C4-2B (cell line): ENCODE measurements at regions not wholly inside any gene's neighbourhood (a gene's known extent, or its start where the extent isn't known, plus 50 kb on each side); places are given as distances from the start of the nearest gene placed in this dataset.

Experiments
- H3K27ac ChIP-seq: fragments of 450-650 bp; 2 replicates; pipeline ENCODE4 v1.5.1; 2017
- ZFX ChIP-seq: fragments of 450-650 bp; IDR thresholded peaks from 2 replicates; pipeline ENCODE4 v1.6.1; 2017
- TF ChIP-seq, protein P1 (sequence below): fragments of 450-650 bp; conservative IDR thresholded peaks from 2 replicates; pipeline ENCODE4 v1.5.1; 2017; ENCODE audit warnings: mild to moderate bottlenecking

DNA sequence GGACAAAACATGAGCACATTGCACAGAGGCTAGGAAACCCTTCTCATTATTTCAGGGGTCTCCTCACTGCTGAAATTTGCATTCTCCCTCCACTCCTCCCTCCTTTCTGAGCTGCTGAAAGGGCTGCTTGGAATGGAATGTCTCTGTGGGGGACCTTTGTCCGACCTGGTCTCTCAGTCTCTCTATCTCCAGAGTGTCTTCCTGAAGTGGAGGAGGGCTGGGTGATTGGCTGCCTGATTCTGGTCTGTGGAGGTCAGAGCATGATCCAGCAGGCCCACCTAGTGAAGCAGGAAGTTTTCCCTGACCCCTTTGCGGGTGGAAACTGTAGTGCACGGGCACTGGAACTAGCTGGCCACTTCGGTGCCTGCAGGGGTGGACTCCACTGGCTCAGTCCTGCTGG, 560.5 kb upstream of the HS6ST1 start:
- no peak for TF ChIP-seq ZFX
- TF ChIP-seq, protein P1, sequence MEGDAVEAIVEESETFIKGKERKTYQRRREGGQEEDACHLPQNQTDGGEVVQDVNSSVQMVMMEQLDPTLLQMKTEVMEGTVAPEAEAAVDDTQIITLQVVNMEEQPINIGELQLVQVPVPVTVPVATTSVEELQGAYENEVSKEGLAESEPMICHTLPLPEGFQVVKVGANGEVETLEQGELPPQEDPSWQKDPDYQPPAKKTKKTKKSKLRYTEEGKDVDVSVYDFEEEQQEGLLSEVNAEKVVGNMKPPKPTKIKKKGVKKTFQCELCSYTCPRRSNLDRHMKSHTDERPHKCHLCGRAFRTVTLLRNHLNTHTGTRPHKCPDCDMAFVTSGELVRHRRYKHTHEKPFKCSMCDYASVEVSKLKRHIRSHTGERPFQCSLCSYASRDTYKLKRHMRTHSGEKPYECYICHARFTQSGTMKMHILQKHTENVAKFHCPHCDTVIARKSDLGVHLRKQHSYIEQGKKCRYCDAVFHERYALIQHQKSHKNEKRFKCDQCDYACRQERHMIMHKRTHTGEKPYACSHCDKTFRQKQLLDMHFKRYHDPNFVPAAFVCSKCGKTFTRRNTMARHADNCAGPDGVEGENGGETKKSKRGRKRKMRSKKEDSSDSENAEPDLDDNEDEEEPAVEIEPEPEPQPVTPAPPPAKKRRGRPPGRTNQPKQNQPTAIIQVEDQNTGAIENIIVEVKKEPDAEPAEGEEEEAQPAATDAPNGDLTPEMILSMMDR: no peak
- no peak overlapping the region for H3K27ac ChIP-seq

DNA sequence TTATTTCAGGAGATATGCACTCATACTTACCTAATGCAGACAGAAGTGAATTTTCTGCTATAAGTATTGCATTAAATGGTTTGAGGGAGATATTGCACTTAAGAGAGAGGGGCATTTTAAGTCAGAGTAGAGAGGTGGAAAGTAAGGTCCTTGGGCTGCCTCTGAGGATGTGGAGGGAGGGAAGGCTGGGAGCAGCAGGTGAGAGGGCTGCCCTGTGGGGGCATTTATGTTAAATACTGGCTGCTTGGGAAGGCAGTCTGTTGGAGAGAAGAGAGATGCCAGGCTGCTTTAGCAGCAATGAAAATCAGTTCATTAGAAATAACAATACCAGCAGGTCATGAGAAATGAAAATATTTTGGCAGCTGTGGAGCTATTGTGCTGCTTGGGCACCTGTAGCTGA, 576.2 kb upstream of the HS6ST1 start:
- TF ChIP-seq, protein P1: no peak
- TF ChIP-seq ZFX: no peak

DNA sequence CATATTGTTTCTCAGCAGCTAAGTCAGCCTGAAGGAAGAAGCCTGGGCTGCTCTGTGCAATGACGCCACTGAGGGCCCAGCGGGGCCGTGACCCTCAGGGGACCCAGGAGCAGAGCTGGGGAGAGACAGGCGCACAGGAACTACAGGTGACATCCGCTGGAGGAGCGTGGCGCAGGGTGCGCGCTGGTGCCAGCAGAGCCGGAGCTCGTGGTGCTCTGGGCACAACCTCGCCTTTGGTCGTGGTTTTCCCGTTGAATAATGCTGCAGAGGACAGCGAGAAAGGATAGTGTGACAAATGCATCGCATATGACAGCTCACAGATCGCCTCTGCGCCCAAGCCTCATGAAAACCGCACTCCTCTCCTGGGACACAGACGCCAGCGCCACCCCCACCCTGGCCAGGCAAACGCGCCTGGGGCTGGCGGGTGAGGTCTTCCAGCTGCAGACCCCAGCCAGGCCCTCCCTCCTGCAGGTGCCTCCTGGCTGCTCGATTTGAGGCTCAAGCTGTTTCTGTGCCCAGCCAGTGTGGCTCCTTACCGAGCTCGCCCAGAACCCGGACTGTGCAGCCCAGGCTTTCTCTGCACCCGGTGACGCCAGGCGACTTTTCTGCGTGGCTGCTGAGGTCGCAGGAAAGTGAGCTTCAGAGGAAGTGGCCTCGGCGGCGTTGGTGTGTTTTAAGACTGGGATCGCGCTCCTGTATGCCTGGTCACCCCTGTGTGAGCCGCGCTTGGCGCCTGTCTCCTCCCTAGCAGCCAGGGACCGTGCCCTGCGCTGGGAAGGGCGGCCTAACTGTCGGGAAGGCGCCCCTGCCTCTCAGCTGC, 583.1 kb upstream of the HS6ST1 start:
- no peak for TF ChIP-seq ZFX
- TF ChIP-seq, protein P1: no peak

More for the DNA sequence above, 576.2 kb upstream of the HS6ST1 start:
- H3K27ac ChIP-seq: no peak overlapping the region

DNA sequence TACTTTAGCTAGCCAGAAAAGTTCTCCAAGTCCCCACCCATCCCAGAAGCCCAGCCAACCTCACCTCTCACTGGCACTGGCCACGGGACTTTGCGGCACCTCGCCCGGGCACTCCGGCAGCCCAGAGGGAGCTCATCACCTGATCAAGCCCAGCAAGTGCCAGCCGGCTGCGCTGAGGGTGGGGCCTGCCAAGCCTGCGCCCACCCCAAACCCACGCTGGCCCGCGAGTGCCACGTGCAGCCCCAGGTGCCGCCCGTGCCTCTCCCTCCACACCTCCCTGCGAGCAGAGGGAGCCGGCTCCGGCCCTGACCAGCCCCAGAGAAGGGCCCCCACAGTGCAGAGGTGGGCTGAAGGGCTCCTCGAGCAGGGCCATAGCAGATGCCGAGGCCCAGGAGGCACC, 585.0 kb upstream of the HS6ST1 start:
- no peak for TF ChIP-seq ZFX
- TF ChIP-seq, protein P1: no peak
- H3K27ac ChIP-seq: no peak overlapping the region

More for the DNA sequence above, 583.1 kb upstream of the HS6ST1 start:
- H3K27ac ChIP-seq: no peak overlapping the region

DNA sequence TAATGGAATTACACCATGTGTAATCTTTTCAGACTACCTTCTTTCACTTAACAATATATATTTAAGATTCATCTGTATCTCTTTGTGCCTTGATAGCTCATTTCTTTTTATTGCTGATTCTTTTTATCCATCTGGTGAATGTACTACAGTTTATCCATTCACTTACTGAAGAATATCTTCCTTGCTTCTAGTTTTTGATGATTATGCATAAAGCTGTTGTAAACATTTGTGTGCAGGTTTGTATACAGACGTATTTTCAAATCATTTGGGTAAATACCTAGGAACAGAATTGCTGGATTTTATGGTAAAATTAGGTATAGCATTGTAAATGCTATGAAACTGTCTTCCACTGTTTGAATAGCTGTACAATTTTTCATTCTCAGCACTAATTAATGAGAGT, 592.6 kb upstream of the HS6ST1 start:
- TF ChIP-seq ZFX: no peak
- TF ChIP-seq, protein P1: no peak
- no peak overlapping the region for H3K27ac ChIP-seq

DNA sequence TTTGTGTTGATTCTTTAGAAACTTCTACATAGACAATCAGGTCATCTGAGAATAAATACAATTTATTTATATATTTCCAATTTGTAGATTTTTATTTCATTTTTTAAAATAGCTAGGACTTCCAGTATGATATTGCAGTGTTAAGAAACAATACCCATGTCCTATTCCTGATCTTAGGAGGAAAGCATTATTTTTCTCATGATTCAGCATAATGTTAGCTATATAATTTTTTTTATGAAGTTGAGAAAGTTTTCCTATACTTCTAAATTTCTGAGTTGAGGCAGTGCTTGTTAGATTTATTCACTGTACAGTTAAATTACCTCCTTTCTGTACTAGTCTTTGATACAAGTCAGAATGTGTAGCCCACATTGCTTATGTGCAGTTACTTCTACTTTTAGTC, 595.7 kb upstream of the HS6ST1 start:
- H3K27ac ChIP-seq: no peak overlapping the region
- TF ChIP-seq, protein P1: no peak
- no peak for TF ChIP-seq ZFX

DNA sequence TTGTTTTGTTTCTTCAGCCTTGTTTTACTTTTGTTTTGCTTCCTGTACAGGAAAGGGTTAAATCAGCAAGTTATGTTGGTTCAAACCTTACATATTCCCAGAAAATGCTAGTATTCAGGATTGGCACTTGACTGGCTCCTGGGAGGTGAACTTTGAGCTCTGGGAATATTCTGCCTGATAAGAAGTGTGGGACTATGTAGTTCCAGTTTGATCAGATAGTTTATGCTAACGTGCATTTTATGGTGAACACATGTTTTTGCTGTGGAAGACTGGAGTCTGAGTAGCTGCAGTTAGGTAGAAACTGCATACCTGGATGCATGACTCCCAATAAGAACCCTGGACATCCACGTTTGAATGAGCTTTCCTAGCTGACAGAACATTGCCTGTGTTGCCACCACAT, 603.1 kb upstream of the HS6ST1 start:
- TF ChIP-seq, protein P1: no peak
- TF ChIP-seq ZFX: no peak
- H3K27ac ChIP-seq: no peak overlapping the region
